Frontal cortex (tissue), 3 donors: ENCODE measurements at regions not wholly inside any gene's neighbourhood (a gene's known extent, or its start where the extent isn't known, plus 50 kb on each side); places are given as distances from the start of the nearest gene placed in this dataset.

Experiments used
- DNase-seq, 2 donors: peaks; one replicate each; pipeline ENCODE4 v3.0.0; 2012; ENCODE audit warnings: low spot score in 2 of 2
- FAIRE-seq: peaks from 2 replicates; lab custom pipeline; 2012; peaks lifted over from hg19 to GRCh38; lab: Jason Lieb, UNC
- donor health status: control.
- donor health status: control.
- donor health status: control.

DNA sequence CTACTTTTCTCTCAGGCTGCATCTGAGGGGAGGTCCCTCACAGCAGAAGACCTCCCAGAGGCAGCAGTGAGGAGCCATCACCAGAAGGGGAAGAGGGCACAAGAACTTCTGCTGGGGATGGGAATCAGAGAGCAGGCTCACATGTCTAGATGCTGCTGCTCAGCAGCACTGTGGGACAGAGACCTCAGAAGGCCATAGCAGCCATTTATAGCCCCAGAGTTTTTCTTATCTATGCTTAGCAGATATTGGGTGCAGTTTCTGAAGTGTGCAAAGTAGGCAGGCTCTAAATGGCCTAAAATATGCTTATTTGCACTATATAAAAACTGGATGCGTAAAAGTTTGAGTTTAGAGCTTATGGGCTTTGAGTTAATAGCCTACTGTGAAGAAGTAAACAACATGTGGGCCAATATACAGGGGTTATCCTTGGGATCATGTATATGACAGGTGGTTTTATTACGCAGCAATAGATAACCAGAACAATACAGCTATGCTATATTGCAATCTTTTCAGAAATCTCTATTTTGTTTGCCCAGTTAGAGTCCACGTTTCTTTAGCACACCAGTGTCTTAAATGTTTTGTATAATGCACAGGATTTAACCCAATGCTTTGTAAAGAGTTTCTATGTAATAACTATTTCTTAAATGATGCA, 60.2 kb upstream of the TMEM244 start:
- DNase-seq (no peak), FAIRE-seq (no peak)

DNA sequence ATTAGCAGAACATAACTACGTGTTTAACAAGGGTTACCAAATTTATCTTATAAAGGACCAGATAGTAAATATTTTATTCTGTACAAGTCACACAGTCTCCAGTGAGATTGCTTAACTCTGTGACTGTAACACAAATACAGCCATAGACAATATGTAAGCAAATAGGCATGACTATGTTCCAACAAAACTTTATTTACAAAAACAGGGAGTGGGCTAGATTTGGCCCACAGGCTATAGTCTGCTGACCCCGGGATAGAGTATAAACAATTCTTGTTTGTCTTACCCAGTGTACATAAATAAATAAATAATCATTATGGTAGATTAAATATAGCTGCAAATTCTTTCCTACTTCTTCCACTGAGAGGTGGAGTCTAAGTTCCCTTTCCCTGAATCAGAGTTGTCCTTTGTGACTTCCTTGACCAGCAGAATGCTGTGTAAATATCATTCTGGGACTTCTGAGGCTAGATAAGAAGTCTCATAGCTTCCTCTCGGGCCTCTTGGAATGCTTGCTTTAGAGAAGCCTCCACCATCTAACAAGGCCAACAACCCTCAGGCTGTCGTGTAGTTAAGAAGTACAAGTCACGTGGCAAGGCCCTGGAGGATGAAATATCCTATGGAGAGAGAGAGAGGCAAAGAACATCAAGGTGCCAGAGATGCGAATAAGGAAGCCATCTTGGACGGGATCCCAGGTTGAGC, 59.1 kb upstream of the TMEM244 start:
- FAIRE-seq (no peak), DNase-seq (no peak)

DNA sequence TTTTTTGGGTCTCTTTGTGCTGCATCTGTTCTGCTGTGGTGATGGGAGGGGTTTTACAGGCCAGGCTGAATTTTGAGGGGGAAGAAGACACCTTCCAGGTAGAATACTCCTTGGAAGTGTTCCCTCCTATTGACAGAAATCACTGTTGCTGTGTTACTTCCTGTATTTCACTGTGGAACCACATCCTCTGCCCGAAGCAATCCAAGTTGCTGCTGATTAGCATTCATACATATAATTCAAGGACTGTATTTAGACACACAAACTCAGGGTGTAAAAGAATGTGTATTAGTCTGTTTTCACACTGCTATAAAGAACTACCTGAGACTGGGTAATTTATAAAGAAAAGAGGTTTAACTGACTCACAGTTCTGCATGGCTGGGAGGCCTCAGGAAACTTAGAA, 50.6 kb upstream of the TMEM244 start:
- DNase-seq (no peak), FAIRE-seq (no peak)
